SU-DHL-6 (cell line): ENCODE measurements at regions not wholly inside any gene's neighbourhood (a gene's known extent, or its start where the extent isn't known, plus 50 kb on each side); places are given as distances from the start of the nearest gene placed in this dataset.

Experiments
- CTCF ChIP-seq: fragments of 200-600 bp; sonication (generic); IDR thresholded peaks from one replicate; pipeline ENCODE4 v1.5.1; 2017; ENCODE audit warnings: antibody characterized with exemption, mild to moderate bottlenecking, low read length, moderate library complexity; ENCODE audit not compliant: insufficient read depth, poor library complexity, severe bottlenecking
- EZH2phosphoT487 ChIP-seq: fragments of 200-600 bp; sonication (generic), shearing (Covaris generic); conservative IDR thresholded peaks from 2 replicates; pipeline ENCODE4 v1.6.1; 2018; ENCODE audit warnings: mild to moderate bottlenecking, antibody characterized with exemption, low read length, moderate library complexity, mixed read lengths

DNA sequence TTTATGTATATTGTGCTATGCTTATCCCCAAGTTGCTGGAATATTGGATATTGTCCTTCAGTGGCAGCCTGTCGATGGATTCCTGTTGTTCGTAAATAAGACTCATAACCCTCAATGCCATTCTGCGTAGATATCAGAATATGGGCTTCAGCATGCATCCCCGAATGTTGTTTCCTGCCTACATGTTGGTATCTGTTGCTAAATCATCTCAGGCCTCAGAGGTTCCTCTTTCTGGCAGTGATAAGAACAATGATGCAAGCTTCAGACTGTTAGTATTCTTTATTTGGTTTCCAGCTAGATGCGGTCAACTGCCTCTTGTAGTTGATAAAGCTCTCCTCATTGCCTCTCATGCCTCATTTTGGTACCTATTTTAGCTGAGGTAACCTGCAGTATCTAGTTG lies 2082.6 kb downstream of the MRPL39 start:
- no peak for TF ChIP-seq CTCF
- TF ChIP-seq EZH2phosphoT487: no peak
